GM12878 (cell line): ENCODE measurements at regions not wholly inside any gene's neighbourhood (a gene's known extent, or its start where the extent isn't known, plus 50 kb on each side); places are given as distances from the start of the nearest gene placed in this dataset.

ENCODE experiments used
- ATAC-seq: fragments of 200-7000 bp; cut with Tn5 transposase; 3 replicates; pipeline ENCODE4 v1.9.1; 2020; ENCODE audit warnings: mild to moderate bottlenecking, moderate library complexity
- BruUV-seq: library from RNA; stranded (reverse); fragments of 400-500 nt; replicated peaks from 2 replicates; lab custom pipeline; 2021; lab: Mats Ljungman, UMichigan
- CTCF ChIA-PET: fragments of 300-600 bp; sonication (Branson Sonifier 250); formaldehyde crosslinking; extraction: SDS; loops from one replicate; lab custom pipeline; 2021; ENCODE audit warnings: inconsistent platforms; lab: Yijun Ruan, JAX
- POLR2A ChIA-PET: fragments of 350-600 bp; formaldehyde crosslinking; extraction: SDS; loops from one replicate; lab custom pipeline; 2021; ENCODE audit warnings: inconsistent platforms; lab: Charles Lee
- RAD21 ChIA-PET: fragments of 300-600 bp; sonication (Branson Sonifier 250); formaldehyde crosslinking; loops from one replicate; lab custom pipeline; 2023; ENCODE audit warnings: antibody characterized with exemption; ENCODE audit not compliant: unreplicated experiment; lab: Charles Lee
- SMC1A ChIA-PET: fragments of 300-600 bp; sonication (Branson Sonifier 250); formaldehyde crosslinking; loops from one replicate; lab custom pipeline; 2023; ENCODE audit not compliant: unreplicated experiment, uncharacterized antibody; lab: Charles Lee
- DNase-seq: peaks from one replicate; pipeline ENCODE4 v3.0.0-alpha.2; 2011; ENCODE audit warnings: low read depth, low spot score
- FAIRE-seq: peaks from 3 replicates; lab custom pipeline; 2011; peaks lifted over from hg19 to GRCh38; lab: Jason Lieb, UNC
- H2AFZ ChIP-seq: 2 replicates; pipeline ENCODE4 v1.6.0; 2011; ENCODE audit warnings: low read depth, low read length, control low read depth; ENCODE audit not compliant: control insufficient read depth
- H3K27ac ChIP-seq: 2 replicates; pipeline ENCODE4 v1.5.1; 2011; ENCODE audit warnings: control low read depth; ENCODE audit not compliant: control insufficient read depth, insufficient read depth
- H3K27me3 ChIP-seq, 2 experiments: replicated peaks in 1 of 2; 2 replicates each; pipeline versions ENCODE4 v1.6.0 to v1.6.1; 2011; ENCODE audit warnings: low read length in 1 of 2; ENCODE audit not compliant: control insufficient read depth in 2 of 2, insufficient read depth in 2 of 2
- H3K36me3 ChIP-seq, 2 experiments: 2 replicates each; pipeline ENCODE4 v1.5.1; 2011; ENCODE audit warnings: low read length in 1 of 2; ENCODE audit not compliant: control insufficient read depth in 2 of 2, insufficient read depth in 2 of 2
- H3K4me1 ChIP-seq: 2 replicates; pipeline ENCODE4 v1.6.1; 2011; ENCODE audit warnings: mild to moderate bottlenecking, low read length, moderate library complexity, mixed read lengths; ENCODE audit not compliant: control insufficient read depth, insufficient read depth
- H3K4me2 ChIP-seq: 2 replicates; pipeline ENCODE4 v1.6.0; 2011; ENCODE audit warnings: control low read depth; ENCODE audit not compliant: control insufficient read depth, insufficient read depth
- H3K4me3 ChIP-seq: fragments of 200-600 bp; sonication (generic); 2 replicates; pipeline ENCODE4 v1.5.1; 2016
- H3K79me2 ChIP-seq: 2 replicates; pipeline ENCODE4 v1.6.0; 2011; ENCODE audit warnings: low read length; ENCODE audit not compliant: control insufficient read depth, insufficient read depth
- H3K9ac ChIP-seq: 2 replicates; pipeline ENCODE4 v1.8.0; 2011; ENCODE audit warnings: low read length, control low read depth, mixed read lengths; ENCODE audit not compliant: control insufficient read depth, insufficient read depth
- H3K9me3 ChIP-seq: replicated peaks from 3 replicates; pipeline ENCODE4 v1.5.1; 2011; ENCODE audit warnings: mild to moderate bottlenecking, low read length; ENCODE audit not compliant: control insufficient read depth, insufficient read depth
- H4K20me1 ChIP-seq: 2 replicates; pipeline ENCODE4 v1.6.0; 2011; ENCODE audit not compliant: control insufficient read depth, insufficient read depth
- IRF5 ChIP-seq: fragments of 450-650 bp; IDR thresholded peaks from 2 replicates; pipeline ENCODE4 v1.6.1; 2017; ENCODE audit warnings: borderline replicate concordance
- MXI1 ChIP-seq: fragments of 150-350 bp; IDR thresholded peaks from 2 replicates; pipeline ENCODE4 v1.6.1; 2011; ENCODE audit warnings: low read depth, mild to moderate bottlenecking, inconsistent platforms, low read length, improper control_type of control experiment
- NBN ChIP-seq: fragments of 450-650 bp; IDR thresholded peaks from 2 replicates; pipeline ENCODE4 v1.6.1; 2016
- ZNF687 ChIP-seq: fragments of 450-650 bp; IDR thresholded peaks from 2 replicates; pipeline ENCODE4 v1.6.1; 2017; ENCODE audit warnings: mild to moderate bottlenecking, moderate library complexity
- WGBS: methylation state at CpG from one replicate; pipeline ENCODE4 v1.1.6; 2016; ENCODE audit warnings: low lambda C conversion rate; ENCODE audit not compliant: insufficient replicate concordance, insufficient coverage; ENCODE audit errors: missing lambda C conversion rate; 5-methylcytosine and 5-hydroxymethylcytosine counted together
- in situ Hi-C: fragments of 300-500 bp; cut with MboI; formaldehyde crosslinking; loops from 9 replicates; pipeline ENCODE4 v1.14.3; 2018; ENCODE audit warnings: mixed read lengths
- intact Hi-C: fragments of 100-400 bp; cut with micrococcal nuclease; formaldehyde crosslinking; loops from one replicate; pipeline ENCODE4 v1.14.2; 2022; ENCODE audit not compliant: unreplicated experiment

GRCh38 chr12:118553856-118554504, 177.6 kb downstream of the SUDS3 start:
- ChIA-PET POLR2A (no interaction called here), RAD21 (no interaction called here), SMC1A (interaction anchor here (0.7 kb wide), 1 partner anchor 1563 kb away, joined by 3 read pairs; no protein-coding TSS in a partner anchor), CTCF (no interaction called here)
- Histone ChIP-seq H3K27ac (no peak overlapping the region), H3K4me3 (no peak overlapping the region), H3K27me3 (no peaks in the 10 kb centered on the region), H2AFZ (no peak overlapping the region), H3K36me3 (no peaks in the 10 kb centered on the region), H4K20me1 (no peaks in the 10 kb centered on the region), H3K4me2 (no peak overlapping the region), H3K9me3 (no peaks in the 10 kb centered on the region), H3K9ac (no peak overlapping the region), H3K79me2 (no peaks in the 10 kb centered on the region), H3K4me1 (no peaks in the 10 kb centered on the region)
- DNase-seq (no peak), ATAC-seq (no peak), FAIRE-seq (no peak)
- TF ChIP-seq MXI1, result no peak
- no peak for TF ChIP-seq NBN
- no peak for TF ChIP-seq ZNF687
- no peak for TF ChIP-seq IRF5
- WGBS, result 25% methylated on average over 5 of the region's 5 CpGs
- intact Hi-C loops, result no loop called here
- in situ Hi-C loops, result no loop called here
- BruUV-seq, result no TSS peak
